Activated CD4-positive, alpha-beta T cell treated with anti-CD3 and anti-CD28 coated beads, Interleukin-2, amount 10 ng/mL, durations not matched to agents 24 days and 14 days (primary cell): ENCODE measurements at regions not wholly inside any gene's neighbourhood (a gene's known extent, or its start where the extent isn't known, plus 50 kb on each side); places are given as distances from the start of the nearest gene placed in this dataset.
"Not testable (repeated sequence)": the region's sequence is repeated elsewhere in the genome, so short reads cannot be mapped to it uniquely, and the experiment has no call there.

Experiments used
- DNase-seq: peaks from one replicate; pipeline ENCODE4 v3.0.0; 2022
- H3K27ac Mint-ChIP-seq: one replicate; pipeline ENCODE4 v1.8.0; 2022; ENCODE audit warnings: mild to moderate bottlenecking, mixed read lengths
- H3K27me3 Mint-ChIP-seq: one replicate; pipeline ENCODE4 v1.8.0; 2022; ENCODE audit warnings: mixed read lengths
- H3K36me3 Mint-ChIP-seq: one replicate; pipeline ENCODE4 v1.8.0; 2022; ENCODE audit warnings: low read depth, mild to moderate bottlenecking, mixed read lengths
- H3K4me1 Mint-ChIP-seq: one replicate; pipeline ENCODE4 v1.8.0; 2021; ENCODE audit warnings: mixed read lengths
- H3K4me3 Mint-ChIP-seq: one replicate; pipeline ENCODE4 v1.8.0; 2022; ENCODE audit warnings: mild to moderate bottlenecking, moderate library complexity, mixed read lengths
- H3K9me3 Mint-ChIP-seq: one replicate; pipeline ENCODE4 v1.8.0; 2021; ENCODE audit warnings: mixed read lengths
- intact Hi-C: fragments of 100-400 bp; cut with micrococcal nuclease; formaldehyde crosslinking; loops from one replicate; pipeline ENCODE4 v1.15.1; 2023

GRCh38 chr4:187671958-187672357 lies 323.6 kb upstream of the ZFP42 start:
- DNase-seq, intact Hi-C loops, H3K9me3 Mint-ChIP-seq, H3K27me3 Mint-ChIP-seq, H3K27ac Mint-ChIP-seq, H3K4me3 Mint-ChIP-seq, H3K36me3 Mint-ChIP-seq, H3K4me1 Mint-ChIP-seq: not testable (repeated sequence)

GRCh38 chr4:187672526-187672925 lies 323.0 kb upstream of the ZFP42 start:
- H3K36me3 Mint-ChIP-seq, DNase-seq, H3K4me3 Mint-ChIP-seq, H3K4me1 Mint-ChIP-seq, H3K27me3 Mint-ChIP-seq, H3K9me3 Mint-ChIP-seq, intact Hi-C loops, H3K27ac Mint-ChIP-seq: not testable (repeated sequence)

- no peaks in the 10 kb centered on the region for H3K4me1 Mint-ChIP-seq
- intact Hi-C loops, result no loop called here
- peaks cover 3% of the 10 kb centered on the region for H3K9me3 Mint-ChIP-seq
- no peak overlapping the region for H3K4me3 Mint-ChIP-seq
- H3K27ac Mint-ChIP-seq, result no peak overlapping the region
- DNase-seq, result no peak
- H3K27me3 Mint-ChIP-seq, result no peaks in the 10 kb centered on the region
- no peaks in the 10 kb centered on the region for H3K36me3 Mint-ChIP-seq
Observed at GRCh38 chr4:187679450-187679849, 316.1 kb upstream of the ZFP42 start.

GRCh38 chr4:187685247-187685646 lies 310.3 kb upstream of the ZFP42 start:
- H3K4me3 Mint-ChIP-seq, result no peak overlapping the region
- DNase-seq, result no peak
- no peak overlapping the region for H3K27ac Mint-ChIP-seq
- no peaks in the 10 kb centered on the region for H3K36me3 Mint-ChIP-seq
- H3K4me1 Mint-ChIP-seq, result no peaks in the 10 kb centered on the region
- intact Hi-C loops, result no loop called here
- no peaks in the 10 kb centered on the region for H3K27me3 Mint-ChIP-seq
- H3K9me3 Mint-ChIP-seq, result no peaks in the 10 kb centered on the region

- no peak overlapping the region for H3K4me3 Mint-ChIP-seq
- intact Hi-C loops, result no loop called here
- no peaks in the 10 kb centered on the region for H3K36me3 Mint-ChIP-seq
- H3K9me3 Mint-ChIP-seq, result no peaks in the 10 kb centered on the region
- DNase-seq, result no peak
- H3K4me1 Mint-ChIP-seq, result no peaks in the 10 kb centered on the region
- no peak overlapping the region for H3K27ac Mint-ChIP-seq
- H3K27me3 Mint-ChIP-seq, result no peaks in the 10 kb centered on the region
Observed at GRCh38 chr4:187687697-187688096, 307.9 kb upstream of the ZFP42 start.

- no peaks in the 10 kb centered on the region for H3K36me3 Mint-ChIP-seq
Observed at GRCh38 chr4:187692626-187693025, 302.9 kb upstream of the ZFP42 start.

GRCh38 chr4:187695531-187695930 lies 300.0 kb upstream of the ZFP42 start:
- H3K36me3 Mint-ChIP-seq, H3K27me3 Mint-ChIP-seq, H3K4me1 Mint-ChIP-seq, intact Hi-C loops, H3K9me3 Mint-ChIP-seq, H3K27ac Mint-ChIP-seq, H3K4me3 Mint-ChIP-seq, DNase-seq: not testable (repeated sequence)

More at GRCh38 chr4:187692626-187693025, 302.9 kb upstream of the ZFP42 start:
- no peak for DNase-seq
- Mint-ChIP-seq H3K4me3 (no peak overlapping the region), H3K9me3 (peaks cover 3% of the 10 kb centered on the region), H3K27ac (no peak overlapping the region), H3K27me3 (no peaks in the 10 kb centered on the region), H3K4me1 (no peaks in the 10 kb centered on the region)
- intact Hi-C loops, result no loop called here

- no peak for DNase-seq
- Mint-ChIP-seq H3K9me3 (peaks cover 14% of the 10 kb centered on the region), H3K36me3 (no peaks in the 10 kb centered on the region), H3K4me3 (no peak overlapping the region), H3K27ac (no peak overlapping the region), H3K27me3 (no peaks in the 10 kb centered on the region), H3K4me1 (no peaks in the 10 kb centered on the region)
- intact Hi-C loops, result no loop called here
Observed at GRCh38 chr4:187711586-187711985, 284.0 kb upstream of the ZFP42 start.

GRCh38 chr4:187714957-187715356 lies 280.6 kb upstream of the ZFP42 start:
- peaks cover 13% of the 10 kb centered on the region for H3K9me3 Mint-ChIP-seq
- no peaks in the 10 kb centered on the region for H3K4me1 Mint-ChIP-seq
- no peak overlapping the region for H3K27ac Mint-ChIP-seq
- H3K4me3 Mint-ChIP-seq, result no peak overlapping the region
- no peaks in the 10 kb centered on the region for H3K36me3 Mint-ChIP-seq
- intact Hi-C loops, result no loop called here
- DNase-seq, result no peak
- H3K27me3 Mint-ChIP-seq, result no peaks in the 10 kb centered on the region

GRCh38 chr4:187715466-187715865 lies 280.1 kb upstream of the ZFP42 start:
- no peaks in the 10 kb centered on the region for H3K4me1 Mint-ChIP-seq
- H3K27ac Mint-ChIP-seq, result no peak overlapping the region
- no peaks in the 10 kb centered on the region for H3K36me3 Mint-ChIP-seq
- DNase-seq, result no peak
- intact Hi-C loops, result no loop called here
- no peak overlapping the region for H3K4me3 Mint-ChIP-seq
- H3K27me3 Mint-ChIP-seq, result no peaks in the 10 kb centered on the region
- H3K9me3 Mint-ChIP-seq, result peaks cover 13% of the 10 kb centered on the region

GRCh38 chr4:187724456-187724855 lies 271.1 kb upstream of the ZFP42 start:
- intact Hi-C loops, result no loop called here
- Mint-ChIP-seq H3K36me3 (no peaks in the 10 kb centered on the region), H3K9me3 (peaks cover 9% of the 10 kb centered on the region), H3K4me3 (no peak overlapping the region), H3K27me3 (no peaks in the 10 kb centered on the region), H3K27ac (no peak overlapping the region), H3K4me1 (no peaks in the 10 kb centered on the region)
- DNase-seq, result no peak

- no peaks in the 10 kb centered on the region for H3K27me3 Mint-ChIP-seq
- no peak for DNase-seq
- H3K36me3 Mint-ChIP-seq, result no peaks in the 10 kb centered on the region
- H3K27ac Mint-ChIP-seq, result no peak overlapping the region
- H3K4me1 Mint-ChIP-seq, result no peaks in the 10 kb centered on the region
- intact Hi-C loops, result no loop called here
- H3K4me3 Mint-ChIP-seq, result no peak overlapping the region
- H3K9me3 Mint-ChIP-seq, result peaks cover 15% of the 10 kb centered on the region
Observed at GRCh38 chr4:187726485-187726884, 269.1 kb upstream of the ZFP42 start.

- DNase-seq, result no peak
- Mint-ChIP-seq H3K4me1 (no peaks in the 10 kb centered on the region), H3K9me3 (peaks cover 17% of the 10 kb centered on the region), H3K4me3 (no peak overlapping the region), H3K36me3 (no peaks in the 10 kb centered on the region), H3K27ac (no peak overlapping the region), H3K27me3 (no peaks in the 10 kb centered on the region)
- intact Hi-C loops, result no loop called here
Observed at GRCh38 chr4:187732524-187732923, 263.0 kb upstream of the ZFP42 start.

GRCh38 chr4:187739771-187740170 lies 255.8 kb upstream of the ZFP42 start:
- no peak overlapping the region for H3K4me3 Mint-ChIP-seq
- DNase-seq, result no peak
- no peak overlapping the region for H3K27ac Mint-ChIP-seq
- no peaks in the 10 kb centered on the region for H3K27me3 Mint-ChIP-seq
- H3K9me3 Mint-ChIP-seq, result peaks cover 5% of the 10 kb centered on the region
- no peaks in the 10 kb centered on the region for H3K4me1 Mint-ChIP-seq
- H3K36me3 Mint-ChIP-seq, result no peaks in the 10 kb centered on the region
- intact Hi-C loops, result no loop called here

GRCh38 chr4:187744911-187745310 lies 250.7 kb upstream of the ZFP42 start:
- Mint-ChIP-seq H3K9me3 (peaks cover 11% of the 10 kb centered on the region), H3K36me3 (no peaks in the 10 kb centered on the region), H3K4me1 (no peaks in the 10 kb centered on the region), H3K27me3 (no peaks in the 10 kb centered on the region), H3K27ac (no peak overlapping the region), H3K4me3 (no peak overlapping the region)
- DNase-seq, result no peak
- intact Hi-C loops, result no loop called here
